Endothelial cell of umbilical vein (primary cell): ENCODE measurements at regions not wholly inside any gene's neighbourhood (a gene's known extent, or its start where the extent isn't known, plus 50 kb on each side); places are given as distances from the start of the nearest gene placed in this dataset.

Experiments
- EZH2 ChIP-seq: IDR thresholded peaks from 2 replicates; pipeline ENCODE4 v1.6.1; 2012; ENCODE audit warnings: borderline replicate concordance, low read depth, mild to moderate bottlenecking, moderate library complexity, low read length, inconsistent platforms; ENCODE audit not compliant: severe bottlenecking
- FOS ChIP-seq: IDR thresholded peaks from 2 replicates; pipeline ENCODE4 v1.6.1; 2011; ENCODE audit warnings: mild to moderate bottlenecking, low read length, moderate library complexity, borderline replicate concordance; ENCODE audit not compliant: insufficient read depth
- JUN ChIP-seq: IDR thresholded peaks from 2 replicates; pipeline ENCODE4 v1.6.1; 2011; ENCODE audit warnings: borderline replicate concordance, low read depth; ENCODE audit not compliant: insufficient read length, insufficient read depth
- MYC ChIP-seq: IDR thresholded peaks from one replicate; pipeline ENCODE4 v1.6.1; 2011; ENCODE audit warnings: mild to moderate bottlenecking, low read depth, low read length
- POLR2A ChIP-seq: IDR thresholded peaks from 2 replicates; pipeline ENCODE4 v1.6.1; 2012; ENCODE audit warnings: low read depth, mild to moderate bottlenecking, control low read depth, low read length
- POLR2AphosphoS5 ChIP-seq: IDR thresholded peaks from 2 replicates; pipeline ENCODE4 v1.6.1; 2012; ENCODE audit warnings: low read depth, mild to moderate bottlenecking, control low read depth, low read length, moderate library complexity; ENCODE audit not compliant: insufficient read depth
- TF ChIP-seq, protein P1 (sequence below), 2 donors: IDR thresholded peaks; 1 replicate in 1 of 2; 2 replicates in 1 of 2; pipeline ENCODE4 v1.5.1; 2011; ENCODE audit warnings: low read length in 2 of 2, mild to moderate bottlenecking in 2 of 2, moderate library complexity in 2 of 2, control low read depth in 1 of 2, inconsistent platforms in 1 of 2, low read depth in 1 of 2; ENCODE audit not compliant: insufficient read depth in 1 of 2; ENCODE audit errors: extremely low read depth in 1 of 2
- TF ChIP-seq, protein P2 (sequence below): IDR thresholded peaks from 2 replicates; pipeline ENCODE4 v1.6.1; 2011; ENCODE audit not compliant: insufficient read depth, insufficient read length

DNA sequence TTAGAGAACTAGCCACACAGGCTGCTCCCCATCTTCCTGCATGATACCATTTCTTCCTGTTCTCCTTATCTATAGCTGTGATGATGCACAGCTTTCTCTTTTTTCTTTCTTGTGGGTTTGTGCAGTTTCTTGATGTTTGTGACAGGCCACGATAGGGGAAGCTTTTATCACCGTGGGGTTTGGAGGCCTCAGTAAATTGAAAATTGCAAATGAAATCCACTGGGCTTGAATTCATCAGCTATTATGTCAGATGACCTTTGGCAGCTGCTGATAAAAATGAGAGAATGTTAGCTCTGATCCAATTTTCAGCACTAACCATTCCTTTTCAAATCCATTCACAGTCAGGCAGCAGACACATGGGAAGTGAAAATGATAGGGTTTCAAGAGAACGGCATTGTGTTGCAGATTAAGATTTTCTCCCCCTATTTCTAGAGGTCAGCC lies 176.9 kb upstream of the SOX2 start:
- TF ChIP-seq, protein P1, sequence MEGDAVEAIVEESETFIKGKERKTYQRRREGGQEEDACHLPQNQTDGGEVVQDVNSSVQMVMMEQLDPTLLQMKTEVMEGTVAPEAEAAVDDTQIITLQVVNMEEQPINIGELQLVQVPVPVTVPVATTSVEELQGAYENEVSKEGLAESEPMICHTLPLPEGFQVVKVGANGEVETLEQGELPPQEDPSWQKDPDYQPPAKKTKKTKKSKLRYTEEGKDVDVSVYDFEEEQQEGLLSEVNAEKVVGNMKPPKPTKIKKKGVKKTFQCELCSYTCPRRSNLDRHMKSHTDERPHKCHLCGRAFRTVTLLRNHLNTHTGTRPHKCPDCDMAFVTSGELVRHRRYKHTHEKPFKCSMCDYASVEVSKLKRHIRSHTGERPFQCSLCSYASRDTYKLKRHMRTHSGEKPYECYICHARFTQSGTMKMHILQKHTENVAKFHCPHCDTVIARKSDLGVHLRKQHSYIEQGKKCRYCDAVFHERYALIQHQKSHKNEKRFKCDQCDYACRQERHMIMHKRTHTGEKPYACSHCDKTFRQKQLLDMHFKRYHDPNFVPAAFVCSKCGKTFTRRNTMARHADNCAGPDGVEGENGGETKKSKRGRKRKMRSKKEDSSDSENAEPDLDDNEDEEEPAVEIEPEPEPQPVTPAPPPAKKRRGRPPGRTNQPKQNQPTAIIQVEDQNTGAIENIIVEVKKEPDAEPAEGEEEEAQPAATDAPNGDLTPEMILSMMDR (IDR thresholded peaks at IDR 0.05; ENCODE audit: extremely low read depth in 1 of 2, insufficient read depth in 1 of 2, low read depth in 1 of 2, low read length in 2 of 2): no peak
- TF ChIP-seq, protein P2, sequence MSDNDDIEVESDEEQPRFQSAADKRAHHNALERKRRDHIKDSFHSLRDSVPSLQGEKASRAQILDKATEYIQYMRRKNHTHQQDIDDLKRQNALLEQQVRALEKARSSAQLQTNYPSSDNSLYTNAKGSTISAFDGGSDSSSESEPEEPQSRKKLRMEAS: no peak
- no peak for TF ChIP-seq EZH2
- no peak for TF ChIP-seq POLR2A
- no peak for TF ChIP-seq JUN
- TF ChIP-seq POLR2AphosphoS5: no peak
- TF ChIP-seq FOS: no peak
- TF ChIP-seq MYC: no peak
